ENCODE measurements at regions not wholly inside any gene's neighbourhood (a gene's known extent, or its start where the extent isn't known, plus 50 kb on each side); places are given as distances from the start of the nearest gene placed in this dataset.

GRCh38 chr17:13973960-13974651 is 95.2 kb upstream of the COX10 start:
- no peak overlapping the region for H3K27ac ChIP-seq (ENCODE audit: low read depth in 1 of 2, low read length in 2 of 2)
- H3K4me3 ChIP-seq (ENCODE audit: low read depth in 1 of 3, low read length in 3 of 3) = no peak overlapping the region
- DNase-seq (ENCODE audit: low spot score) = no peak
- no peak overlapping the region for H3K9ac ChIP-seq (ENCODE audit: low read depth in 1 of 2, low read length in 2 of 2)
- 87% methylated on average over 9 of the region's 9 CpGs for WGBS
- H3K27me3 ChIP-seq (ENCODE audit: control insufficient read depth in 4 of 4, insufficient read depth in 4 of 4, low read length in 3 of 4) = no peaks in the 10 kb centered on the region
- peaks cover 0 to 7% (median under 1%) of the 10 kb centered on the region in 4 donors for H3K4me1 ChIP-seq (ENCODE audit: control insufficient read depth in 4 of 4, insufficient read depth in 4 of 4, low read length in 3 of 4)
- H3K36me3 ChIP-seq (ENCODE audit: control insufficient read depth in 4 of 4, insufficient read depth in 3 of 4, low read depth in 1 of 4, low read length in 3 of 4) = no peaks in the 10 kb centered on the region
- TF ChIP-seq HNF4A (conservative IDR thresholded peaks at IDR 0.05) (no peak), FOXA2 (IDR thresholded peaks at IDR 0.05) (no peak), RXRA (IDR thresholded peaks at IDR 0.05) (no peak), NR2F2 (IDR thresholded peaks at IDR 0.05) (no peak), JUND (IDR thresholded peaks at IDR 0.05) (no peak), EGR1 (IDR thresholded peaks at IDR 0.05; ENCODE audit: low read depth in 2 of 2) (no peak), GABPA (IDR thresholded peaks at IDR 0.05 in 1 of 2, conservative IDR thresholded peaks at IDR 0.05 in 1 of 2) (no peak), REST (IDR thresholded peaks at IDR 0.05) (no peak), TAF1 (conservative IDR thresholded peaks at IDR 0.05) (no peak)
- no peaks in the 10 kb centered on the region for H3K9me3 ChIP-seq (ENCODE audit: control insufficient read depth in 4 of 4, low read length in 3 of 4)

DNA sequence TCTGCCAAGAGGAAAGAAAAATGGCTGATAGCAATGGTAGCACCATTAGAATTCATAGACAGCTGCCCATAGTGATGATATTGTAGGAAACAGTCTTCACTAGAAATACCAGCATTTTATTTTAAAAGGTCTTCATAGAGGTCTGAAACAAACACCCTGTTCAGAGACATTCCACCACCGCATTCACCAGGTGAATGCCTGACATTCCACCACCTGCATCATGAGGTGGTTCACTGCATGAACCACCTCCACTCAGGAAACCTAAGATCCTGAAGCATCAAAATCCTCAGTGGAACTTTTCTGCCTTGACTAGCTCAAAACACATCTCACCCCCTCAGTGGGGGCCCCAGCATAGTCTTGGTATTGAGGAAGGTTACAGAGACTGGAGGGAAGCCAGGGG is 91.5 kb upstream of the COX10 start:
- no peak overlapping the region for H3K4me3 ChIP-seq (ENCODE audit: low read depth in 1 of 3, low read length in 3 of 3)
- H3K36me3 ChIP-seq (ENCODE audit: control insufficient read depth in 4 of 4, insufficient read depth in 3 of 4, low read depth in 1 of 4, low read length in 3 of 4) = no peaks in the 10 kb centered on the region
- H3K4me1 ChIP-seq (ENCODE audit: control insufficient read depth in 4 of 4, insufficient read depth in 4 of 4, low read length in 3 of 4) = no peaks in the 10 kb centered on the region
- H3K9me3 ChIP-seq (ENCODE audit: control insufficient read depth in 4 of 4, low read length in 3 of 4) = no peaks in the 10 kb centered on the region
- no peaks in the 10 kb centered on the region for H3K27me3 ChIP-seq (ENCODE audit: control insufficient read depth in 4 of 4, insufficient read depth in 4 of 4, low read length in 3 of 4)
- H3K27ac ChIP-seq (ENCODE audit: low read depth in 1 of 2, low read length in 2 of 2) = no peak overlapping the region
- no peak overlapping the region for H3K9ac ChIP-seq (ENCODE audit: low read depth in 1 of 2, low read length in 2 of 2)
- WGBS = 96% methylated on average over 1 of the region's 1 CpG
- no peak for DNase-seq (ENCODE audit: low spot score)
- no peak for TF ChIP-seq HNF4A (conservative IDR thresholded peaks at IDR 0.05)
- no peak for TF ChIP-seq EGR1 (IDR thresholded peaks at IDR 0.05; ENCODE audit: low read depth in 2 of 2)
- no peak for TF ChIP-seq REST (IDR thresholded peaks at IDR 0.05)
- no peak for TF ChIP-seq FOXA2 (IDR thresholded peaks at IDR 0.05)
- no peak for TF ChIP-seq HNF4G (IDR thresholded peaks at IDR 0.05)
- no peak for TF ChIP-seq CTCF (IDR thresholded peaks at IDR 0.05; ENCODE audit: low read depth, low read length, missing input control)
- TF ChIP-seq JUND (IDR thresholded peaks at IDR 0.05) = no peak
- TF ChIP-seq GABPA (IDR thresholded peaks at IDR 0.05 in 1 of 2, conservative IDR thresholded peaks at IDR 0.05 in 1 of 2) = no peak
- TF ChIP-seq FOXA1 (IDR thresholded peaks at IDR 0.05) = no peak
- no peak for TF ChIP-seq YY1 (IDR thresholded peaks at IDR 0.05)
- TF ChIP-seq, protein P1, sequence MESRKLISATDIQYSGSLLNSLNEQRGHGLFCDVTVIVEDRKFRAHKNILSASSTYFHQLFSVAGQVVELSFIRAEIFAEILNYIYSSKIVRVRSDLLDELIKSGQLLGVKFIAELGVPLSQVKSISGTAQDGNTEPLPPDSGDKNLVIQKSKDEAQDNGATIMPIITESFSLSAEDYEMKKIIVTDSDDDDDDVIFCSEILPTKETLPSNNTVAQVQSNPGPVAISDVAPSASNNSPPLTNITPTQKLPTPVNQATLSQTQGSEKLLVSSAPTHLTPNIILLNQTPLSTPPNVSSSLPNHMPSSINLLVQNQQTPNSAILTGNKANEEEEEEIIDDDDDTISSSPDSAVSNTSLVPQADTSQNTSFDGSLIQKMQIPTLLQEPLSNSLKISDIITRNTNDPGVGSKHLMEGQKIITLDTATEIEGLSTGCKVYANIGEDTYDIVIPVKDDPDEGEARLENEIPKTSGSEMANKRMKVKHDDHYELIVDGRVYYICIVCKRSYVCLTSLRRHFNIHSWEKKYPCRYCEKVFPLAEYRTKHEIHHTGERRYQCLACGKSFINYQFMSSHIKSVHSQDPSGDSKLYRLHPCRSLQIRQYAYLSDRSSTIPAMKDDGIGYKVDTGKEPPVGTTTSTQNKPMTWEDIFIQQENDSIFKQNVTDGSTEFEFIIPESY (IDR thresholded peaks at IDR 0.05) = no peak
